Neural cell (in vitro differentiated cells): ENCODE measurements at regions not wholly inside any gene's neighbourhood (a gene's known extent, or its start where the extent isn't known, plus 50 kb on each side); places are given as distances from the start of the nearest gene placed in this dataset.

ENCODE experiments used
- H2AFZ ChIP-seq: fragments of 200-600, 300-800 bp; sonication (generic), shearing (Covaris generic); 2 replicates; pipeline ENCODE4 v1.6.0; 2014; ENCODE audit warnings: low read depth, mild to moderate bottlenecking, antibody characterized with exemption, low read length, moderate library complexity
- H3F3A ChIP-seq: fragments of 200-600 bp; shearing (Covaris generic); 2 replicates; pipeline ENCODE4 v1.6.1; 2016; ENCODE audit warnings: mild to moderate bottlenecking, moderate library complexity, mixed read lengths, antibody characterized with exemption, low read length; ENCODE audit not compliant: insufficient read depth, poor library complexity, severe bottlenecking
- H3K27ac ChIP-seq: fragments of 200-600, 300-800 bp; sonication (generic), shearing (Covaris generic); 2 replicates; pipeline ENCODE4 v1.5.1; 2014; ENCODE audit warnings: mild to moderate bottlenecking, low read length, moderate library complexity
- H3K27me3 ChIP-seq: fragments of 300-800, 200-600 bp; sonication (generic), shearing (Covaris generic); 2 replicates; pipeline ENCODE4 v1.6.0; 2014; ENCODE audit warnings: mild to moderate bottlenecking, low read depth, low read length, moderate library complexity; ENCODE audit not compliant: insufficient read depth
- H3K36me3 ChIP-seq: fragments of 300-800, 200-600 bp; sonication (generic), shearing (Covaris generic); 2 replicates; pipeline ENCODE4 v1.5.1; 2014; ENCODE audit warnings: mild to moderate bottlenecking, antibody characterized with exemption, low read length, moderate library complexity; ENCODE audit not compliant: insufficient read depth
- H3K4me2 ChIP-seq: fragments of 300-800, 200-600 bp; sonication (generic), shearing (Covaris generic); 2 replicates; pipeline ENCODE4 v1.6.0; 2014; ENCODE audit warnings: mild to moderate bottlenecking, low read length
- H3K4me3 ChIP-seq: fragments of 300-800, 200-600 bp; sonication (generic), shearing (Covaris generic); 2 replicates; pipeline ENCODE4 v1.5.1; 2014; ENCODE audit warnings: mild to moderate bottlenecking, low read length, moderate library complexity
- H3K79me2 ChIP-seq: fragments of 200-600 bp; shearing (Covaris generic); replicated peaks from 2 replicates; pipeline ENCODE4 v1.6.0; 2014; ENCODE audit warnings: mild to moderate bottlenecking, low read length, moderate library complexity; ENCODE audit not compliant: insufficient read depth
- H3K9ac ChIP-seq: fragments of 300-800, 200-600 bp; sonication (generic), shearing (Covaris generic); 2 replicates; pipeline ENCODE4 v1.6.1; 2016; ENCODE audit warnings: mild to moderate bottlenecking, low read length, mixed read lengths
- H3K9me2 ChIP-seq: fragments of 200-600 bp; shearing (Covaris generic); 2 replicates; pipeline ENCODE4 v1.6.1; 2016; ENCODE audit warnings: mild to moderate bottlenecking, low read length, mixed read lengths; ENCODE audit not compliant: insufficient read depth
- H3K9me3 ChIP-seq: fragments of 200-600, 300-800 bp; sonication (generic), shearing (Covaris generic); 2 replicates; pipeline ENCODE4 v1.6.1; 2016; ENCODE audit warnings: mild to moderate bottlenecking, mixed run types, low read length, moderate library complexity, mixed read lengths
- H4K20me1 ChIP-seq: fragments of 200-600 bp; shearing (Covaris generic); 2 replicates; pipeline ENCODE4 v1.6.1; 2016; ENCODE audit warnings: mild to moderate bottlenecking, mixed run types; ENCODE audit not compliant: insufficient read depth
- CTCF ChIP-seq: fragments of 450-650 bp; IDR thresholded peaks from 2 replicates; pipeline ENCODE4 v1.5.1; 2014; ENCODE audit warnings: antibody characterized with exemption, mild to moderate bottlenecking, moderate library complexity; ENCODE audit not compliant: poor library complexity, severe bottlenecking
- EP300 ChIP-seq: fragments of 450-650 bp; conservative IDR thresholded peaks from 2 replicates; pipeline ENCODE4 v1.6.1; 2014; ENCODE audit warnings: antibody characterized with exemption, mild to moderate bottlenecking, moderate library complexity; ENCODE audit not compliant: poor library complexity, severe bottlenecking
- EZH2 ChIP-seq: fragments of 200-600, 300-800 bp; shearing (Covaris generic), sonication (generic); IDR thresholded peaks from 2 replicates; pipeline ENCODE4 v1.6.1; 2014; ENCODE audit warnings: antibody characterized with exemption, low read length, borderline replicate concordance, mild to moderate bottlenecking; ENCODE audit not compliant: insufficient read depth, poor library complexity, severe bottlenecking
- MXI1 ChIP-seq: fragments of 450-650 bp; conservative IDR thresholded peaks from 2 replicates; pipeline ENCODE4 v1.6.1; 2014; ENCODE audit warnings: antibody characterized with exemption, mild to moderate bottlenecking; ENCODE audit not compliant: poor library complexity, severe bottlenecking
- POLR2AphosphoS5 ChIP-seq: IDR thresholded peaks from 2 replicates; pipeline ENCODE4 v1.6.1; 2012
- RAD21 ChIP-seq: fragments of 450-650 bp; conservative IDR thresholded peaks from 2 replicates; pipeline ENCODE4 v1.6.1; 2014; ENCODE audit warnings: antibody characterized with exemption, mild to moderate bottlenecking, moderate library complexity
- REST ChIP-seq: IDR thresholded peaks from 2 replicates; pipeline ENCODE4 v1.6.1; 2012; ENCODE audit warnings: borderline replicate concordance
- SMC3 ChIP-seq: fragments of 450-650 bp; conservative IDR thresholded peaks from 2 replicates; pipeline ENCODE4 v1.6.1; 2014; ENCODE audit warnings: antibody characterized with exemption, mild to moderate bottlenecking, moderate library complexity; ENCODE audit not compliant: poor library complexity
- TAF1 ChIP-seq: IDR thresholded peaks from 2 replicates; pipeline ENCODE4 v1.6.1; 2012; ENCODE audit warnings: low read depth

- Histone ChIP-seq H3K27ac (no peak overlapping the region), H3F3A (no peaks in the 10 kb centered on the region), H2AFZ (no peak overlapping the region), H3K79me2 (no peaks in the 10 kb centered on the region), H3K9me2 (no peaks in the 10 kb centered on the region), H3K4me3 (no peak overlapping the region), H3K36me3 (no peaks in the 10 kb centered on the region), H3K27me3 (no peaks in the 10 kb centered on the region), H4K20me1 (no peaks in the 10 kb centered on the region), H3K9me3 (no peaks in the 10 kb centered on the region), H3K4me2 (no peak overlapping the region), H3K9ac (no peak overlapping the region)
- no peak for TF ChIP-seq POLR2AphosphoS5
Measured at GRCh38 chr5:25458628-25459027, 813.9 kb upstream of the CDH10 start.

- Histone ChIP-seq H3K4me3 (no peak overlapping the region), H3K27me3 (no peaks in the 10 kb centered on the region), H3K79me2 (no peaks in the 10 kb centered on the region), H4K20me1 (no peaks in the 10 kb centered on the region), H3F3A (no peaks in the 10 kb centered on the region), H3K9me3 (no peaks in the 10 kb centered on the region), H3K9ac (no peak overlapping the region), H3K27ac (no peak overlapping the region), H3K36me3 (no peaks in the 10 kb centered on the region), H3K4me2 (no peak overlapping the region), H3K9me2 (no peaks in the 10 kb centered on the region), H2AFZ (no peak overlapping the region)
- TF ChIP-seq POLR2AphosphoS5: no peak
- no peak for TF ChIP-seq EP300
- no peak for TF ChIP-seq TAF1
- no peak for TF ChIP-seq SMC3
- no peak for TF ChIP-seq CTCF
- no peak for TF ChIP-seq RAD21
- TF ChIP-seq MXI1: no peak
- no peak for TF ChIP-seq EZH2
- TF ChIP-seq REST: no peak
Measured at GRCh38 chr5:25453500-25453899, 808.7 kb upstream of the CDH10 start.

GRCh38 chr5:25451294-25451693 is 806.5 kb upstream of the CDH10 start:
- H3K4me3 ChIP-seq: no peak overlapping the region
- H3F3A ChIP-seq: no peaks in the 10 kb centered on the region
- no peak overlapping the region for H2AFZ ChIP-seq
- H3K4me2 ChIP-seq: no peak overlapping the region
- no peak overlapping the region for H3K27ac ChIP-seq
- H3K9me3 ChIP-seq: no peaks in the 10 kb centered on the region
- H3K79me2 ChIP-seq: no peaks in the 10 kb centered on the region
- H4K20me1 ChIP-seq: no peaks in the 10 kb centered on the region
- no peak overlapping the region for H3K9ac ChIP-seq
- no peaks in the 10 kb centered on the region for H3K36me3 ChIP-seq
- H3K9me2 ChIP-seq: no peaks in the 10 kb centered on the region
- no peaks in the 10 kb centered on the region for H3K27me3 ChIP-seq
- no peak for TF ChIP-seq EZH2
- no peak for TF ChIP-seq EP300
- no peak for TF ChIP-seq POLR2AphosphoS5
- TF ChIP-seq SMC3: no peak
- no peak for TF ChIP-seq REST
- no peak for TF ChIP-seq CTCF
- TF ChIP-seq TAF1: no peak
- TF ChIP-seq MXI1: no peak
- no peak for TF ChIP-seq RAD21
